ENCODE measurements at regions not wholly inside any gene's neighbourhood (a gene's known extent, or its start where the extent isn't known, plus 50 kb on each side); places are given as distances from the start of the nearest gene placed in this dataset.

DNA sequence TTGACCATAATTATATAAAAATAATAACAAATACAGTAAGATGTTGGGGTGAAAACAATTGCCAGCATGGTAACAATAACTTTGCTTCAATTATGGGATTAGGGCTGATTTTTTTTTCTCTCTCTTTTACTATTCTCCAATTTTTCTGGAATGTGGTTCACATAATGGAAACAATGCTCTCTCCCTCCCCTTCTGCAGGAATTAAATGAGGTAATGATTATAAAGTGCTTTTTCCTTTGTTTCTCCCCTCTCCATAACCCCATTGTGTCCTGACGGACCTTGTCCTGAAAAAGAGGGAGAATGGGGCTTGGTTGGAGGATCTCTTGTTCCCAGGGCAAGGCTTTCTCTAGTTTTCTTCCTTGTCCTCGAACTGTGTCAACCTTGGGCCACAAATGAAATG is 234.0 kb upstream of the ZNF32 start:
- Mint-ChIP-seq H3K4me1 (ENCODE audit: low read depth) (no peaks in the 10 kb centered on the region), H3K36me3 (ENCODE audit: low read depth) (no peaks in the 10 kb centered on the region), H3K9me3 (no peaks in the 10 kb centered on the region), H3K4me3 (no peak overlapping the region), H3K27me3 (ENCODE audit: low read depth) (no peaks in the 10 kb centered on the region), H3K27ac (no peak overlapping the region)
- intact Hi-C loops (cut with micrococcal nuclease): no loop called here
- CTCF ChIA-PET: no interaction called here
- no peak for DNase-seq

DNA sequence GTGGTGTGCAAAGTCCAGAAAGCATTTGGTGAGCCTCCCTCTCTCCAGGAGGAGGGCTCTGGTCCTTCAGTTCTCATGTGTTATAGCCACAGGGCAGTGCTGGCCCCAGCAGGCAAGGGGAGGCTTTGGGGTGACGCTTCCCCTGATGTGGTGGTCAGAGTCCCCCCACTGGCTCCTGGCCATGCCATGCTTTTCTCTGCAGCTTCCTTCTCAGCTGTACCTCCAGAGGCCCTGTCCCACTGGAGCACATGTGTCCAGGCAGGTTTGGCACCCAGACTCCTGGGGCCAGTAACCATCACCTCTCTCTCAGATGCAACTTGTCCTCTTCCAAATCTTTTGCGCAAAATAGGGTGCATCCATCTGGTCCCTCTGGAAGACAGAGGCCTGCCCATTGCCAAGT is 233.0 kb upstream of the ZNF32 start:
- Mint-ChIP-seq H3K27me3 (ENCODE audit: low read depth) (no peaks in the 10 kb centered on the region), H3K4me3 (no peak overlapping the region), H3K27ac (no peak overlapping the region), H3K4me1 (ENCODE audit: low read depth) (no peaks in the 10 kb centered on the region), H3K36me3 (ENCODE audit: low read depth) (no peaks in the 10 kb centered on the region), H3K9me3 (no peaks in the 10 kb centered on the region)
- intact Hi-C loops (cut with micrococcal nuclease): no loop called here
- no peak for DNase-seq
- CTCF ChIA-PET: no interaction called here

DNA sequence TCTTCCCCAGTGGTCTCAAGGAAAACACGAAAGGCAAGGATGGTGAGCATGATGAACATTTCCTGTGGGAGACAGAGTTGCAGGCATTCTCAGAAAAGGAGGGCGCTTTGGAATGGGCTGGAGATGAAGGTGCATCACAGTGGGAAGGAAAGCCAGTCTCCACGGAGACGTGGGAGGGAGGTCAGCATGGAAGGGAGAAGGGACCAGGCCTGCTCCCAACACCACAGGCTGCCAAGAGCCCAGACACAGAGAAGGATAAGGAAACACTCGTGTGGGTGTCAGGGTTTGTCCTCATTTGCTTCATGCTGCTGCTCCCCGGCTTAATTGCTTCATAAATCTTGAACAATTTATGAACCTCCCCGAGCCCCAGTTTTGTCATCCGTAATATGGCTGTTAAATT is 231.5 kb upstream of the ZNF32 start:
- H3K27me3 Mint-ChIP-seq (ENCODE audit: low read depth): no peaks in the 10 kb centered on the region
- CTCF ChIA-PET: no interaction called here
- H3K4me1 Mint-ChIP-seq (ENCODE audit: low read depth): no peaks in the 10 kb centered on the region
- no peak overlapping the region for H3K27ac Mint-ChIP-seq
- no peaks in the 10 kb centered on the region for H3K9me3 Mint-ChIP-seq
- no peaks in the 10 kb centered on the region for H3K36me3 Mint-ChIP-seq (ENCODE audit: low read depth)
- H3K4me3 Mint-ChIP-seq: no peak overlapping the region
- DNase-seq: no peak
- intact Hi-C loops (cut with micrococcal nuclease): no loop called here

DNA sequence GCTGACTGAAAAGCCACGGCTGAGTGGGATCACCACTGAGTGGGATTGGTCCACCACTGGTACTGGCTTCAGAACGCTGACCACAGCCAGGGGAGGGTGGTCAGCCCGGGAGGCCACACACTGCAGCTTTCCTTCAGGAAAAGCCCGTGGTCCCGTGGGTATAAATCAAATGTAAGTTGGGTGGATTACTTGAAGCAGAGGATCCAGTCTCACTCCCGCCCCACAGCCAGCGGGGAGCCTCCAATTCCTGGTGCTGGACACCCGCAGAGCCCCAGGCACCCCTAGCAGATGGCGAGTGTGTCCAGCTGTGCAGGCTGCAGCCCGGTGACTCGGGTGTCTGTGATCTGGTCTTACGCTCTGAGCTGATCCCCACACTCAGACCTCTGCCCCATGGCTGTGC is 231.1 kb upstream of the ZNF32 start:
- intact Hi-C loops (cut with micrococcal nuclease): no loop called here
- DNase-seq: no peak
- CTCF ChIA-PET: no interaction called here
- H3K4me1 Mint-ChIP-seq (ENCODE audit: low read depth): no peaks in the 10 kb centered on the region
- no peak overlapping the region for H3K4me3 Mint-ChIP-seq
- no peak overlapping the region for H3K27ac Mint-ChIP-seq
- H3K9me3 Mint-ChIP-seq: no peaks in the 10 kb centered on the region
- no peaks in the 10 kb centered on the region for H3K36me3 Mint-ChIP-seq (ENCODE audit: low read depth)
- no peaks in the 10 kb centered on the region for H3K27me3 Mint-ChIP-seq (ENCODE audit: low read depth)

DNA sequence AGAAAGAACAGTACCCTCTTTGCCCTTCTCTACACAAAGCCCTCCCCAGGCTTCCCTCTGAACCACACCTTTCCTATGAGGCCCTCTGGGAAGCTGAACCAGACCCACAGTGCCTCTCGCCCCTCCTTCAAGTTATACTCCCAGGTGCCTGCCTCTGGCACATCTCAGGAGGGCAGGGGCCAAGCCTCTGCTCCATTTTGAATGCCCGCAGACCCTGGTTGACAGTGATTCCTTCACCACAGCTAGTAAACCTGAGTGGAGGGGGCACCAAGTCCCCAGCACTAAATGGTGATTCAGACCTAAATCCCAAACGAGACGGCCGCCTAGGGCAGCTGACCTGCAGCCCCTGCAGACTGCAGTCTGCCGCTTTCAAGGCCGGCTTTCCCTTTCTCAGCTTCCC is 230.5 kb upstream of the ZNF32 start:
- Mint-ChIP-seq H3K27ac (no peak overlapping the region), H3K4me3 (no peak overlapping the region), H3K36me3 (ENCODE audit: low read depth) (no peaks in the 10 kb centered on the region), H3K27me3 (ENCODE audit: low read depth) (no peaks in the 10 kb centered on the region), H3K9me3 (no peaks in the 10 kb centered on the region), H3K4me1 (ENCODE audit: low read depth) (no peaks in the 10 kb centered on the region)
- intact Hi-C loops (cut with micrococcal nuclease): no loop called here
- CTCF ChIA-PET: interaction anchor here (0.6 kb wide), 1 partner anchor 1063 kb away, joined by 4 read pairs; no protein-coding TSS in a partner anchor
- no peak for DNase-seq

DNA sequence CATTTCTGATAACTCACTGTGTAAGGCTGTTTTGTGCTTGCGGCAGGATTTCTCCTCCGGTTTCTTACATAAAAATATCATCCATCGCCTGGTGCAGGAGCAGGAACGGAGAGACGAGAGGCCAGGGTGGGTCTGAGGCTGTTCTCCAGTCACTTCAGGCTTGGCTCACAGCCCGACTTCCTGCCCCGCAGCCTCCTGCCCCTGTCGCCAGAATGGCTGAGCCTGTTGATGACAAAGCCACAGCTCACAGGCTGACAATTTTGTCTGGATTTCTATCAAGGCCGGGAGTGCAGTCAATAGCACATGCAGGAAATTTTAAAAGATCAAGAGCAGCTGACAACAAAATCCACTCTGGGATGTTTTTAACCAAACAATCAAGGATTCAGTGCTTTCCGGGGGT is 229.7 kb upstream of the ZNF32 start:
- Mint-ChIP-seq H3K4me1 (ENCODE audit: low read depth) (no peaks in the 10 kb centered on the region), H3K9me3 (no peaks in the 10 kb centered on the region), H3K27me3 (ENCODE audit: low read depth) (no peaks in the 10 kb centered on the region), H3K36me3 (ENCODE audit: low read depth) (no peaks in the 10 kb centered on the region), H3K27ac (no peak overlapping the region), H3K4me3 (no peak overlapping the region)
- intact Hi-C loops (cut with micrococcal nuclease): no loop called here
- no peak for DNase-seq
- CTCF ChIA-PET: no interaction called here

DNA sequence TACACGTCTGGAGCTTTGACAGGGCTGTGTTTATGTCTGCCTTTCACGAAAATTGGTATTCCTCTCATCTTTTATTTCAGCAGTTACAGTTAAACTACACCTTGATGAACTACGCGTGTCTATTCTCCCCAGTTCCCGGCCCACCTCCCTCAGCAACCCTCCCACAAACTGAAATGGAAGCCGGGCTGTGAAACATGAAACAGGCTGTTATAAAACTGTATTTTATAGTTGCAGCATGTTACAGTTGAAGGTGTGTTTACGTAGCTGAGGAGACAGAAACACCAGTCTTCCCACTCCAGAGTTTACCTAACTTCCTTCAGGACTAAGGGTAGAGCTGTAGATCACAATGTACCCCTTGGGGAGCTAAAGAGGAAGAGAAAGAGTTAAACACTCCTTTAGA is 228.3 kb upstream of the ZNF32 start:
- DNase-seq: no peak
- no peaks in the 10 kb centered on the region for H3K27me3 Mint-ChIP-seq (ENCODE audit: low read depth)
- no peaks in the 10 kb centered on the region for H3K36me3 Mint-ChIP-seq (ENCODE audit: low read depth)
- intact Hi-C loops (cut with micrococcal nuclease): no loop called here
- no peaks in the 10 kb centered on the region for H3K4me1 Mint-ChIP-seq (ENCODE audit: low read depth)
- no peak overlapping the region for H3K4me3 Mint-ChIP-seq
- no peak overlapping the region for H3K27ac Mint-ChIP-seq
- no peaks in the 10 kb centered on the region for H3K9me3 Mint-ChIP-seq
- CTCF ChIA-PET: no interaction called here

DNA sequence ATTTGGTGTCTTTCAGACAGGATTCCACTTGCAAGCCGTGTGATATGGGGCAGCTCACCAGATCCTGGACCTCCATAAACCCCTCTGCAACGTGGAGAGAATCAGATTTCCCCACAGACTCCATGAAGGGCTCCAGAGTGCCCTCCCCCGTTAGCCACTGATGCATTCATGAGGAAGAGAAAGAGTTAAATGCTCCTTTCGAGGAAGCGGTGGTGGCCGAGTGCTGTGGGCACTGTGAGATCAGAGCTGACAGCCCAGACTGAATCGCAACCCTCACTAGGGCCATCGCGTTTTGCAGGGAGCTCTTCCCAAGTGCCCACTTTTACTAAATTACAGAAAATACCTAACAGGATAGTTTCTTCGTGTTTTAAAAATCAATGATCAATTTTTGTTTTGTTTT is 226.3 kb upstream of the ZNF32 start:
- no peaks in the 10 kb centered on the region for H3K36me3 Mint-ChIP-seq (ENCODE audit: low read depth)
- H3K4me3 Mint-ChIP-seq: no peak overlapping the region
- CTCF ChIA-PET: interaction anchor here (1.2 kb wide), 1 partner anchor 161 kb away, joined by 5 read pairs; no protein-coding TSS in a partner anchor
- H3K9me3 Mint-ChIP-seq: no peaks in the 10 kb centered on the region
- H3K27ac Mint-ChIP-seq: no peak overlapping the region
- H3K4me1 Mint-ChIP-seq (ENCODE audit: low read depth): no peaks in the 10 kb centered on the region
- DNase-seq: no peak
- intact Hi-C loops (cut with micrococcal nuclease): no loop called here
- H3K27me3 Mint-ChIP-seq (ENCODE audit: low read depth): no peaks in the 10 kb centered on the region

DNA sequence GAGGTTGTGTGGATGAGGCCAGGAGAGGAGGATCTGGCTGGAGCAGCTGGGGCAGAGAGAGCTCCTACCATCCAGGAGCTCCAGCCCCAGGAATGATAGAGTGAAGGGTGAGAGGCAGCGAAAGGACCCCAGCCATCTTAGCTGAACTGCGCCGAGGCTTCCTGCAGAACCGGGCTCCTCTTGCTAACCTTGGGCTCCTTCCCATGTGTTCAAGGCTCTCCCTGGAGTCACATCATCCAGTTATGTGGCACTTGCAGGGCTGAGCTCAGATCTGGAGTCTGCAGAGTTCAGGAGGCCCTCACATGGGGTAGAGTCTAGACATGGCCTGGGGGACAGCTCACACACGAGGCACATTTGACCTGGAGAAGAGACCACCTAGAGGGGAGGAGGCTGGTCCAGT is 225.0 kb upstream of the ZNF32 start:
- no peaks in the 10 kb centered on the region for H3K27me3 Mint-ChIP-seq (ENCODE audit: low read depth)
- H3K27ac Mint-ChIP-seq: no peak overlapping the region
- CTCF ChIA-PET: no interaction called here
- H3K36me3 Mint-ChIP-seq (ENCODE audit: low read depth): no peaks in the 10 kb centered on the region
- intact Hi-C loops (cut with micrococcal nuclease): no loop called here
- no peak for DNase-seq
- H3K4me1 Mint-ChIP-seq (ENCODE audit: low read depth): no peaks in the 10 kb centered on the region
- H3K4me3 Mint-ChIP-seq: no peak overlapping the region
- no peaks in the 10 kb centered on the region for H3K9me3 Mint-ChIP-seq

DNA sequence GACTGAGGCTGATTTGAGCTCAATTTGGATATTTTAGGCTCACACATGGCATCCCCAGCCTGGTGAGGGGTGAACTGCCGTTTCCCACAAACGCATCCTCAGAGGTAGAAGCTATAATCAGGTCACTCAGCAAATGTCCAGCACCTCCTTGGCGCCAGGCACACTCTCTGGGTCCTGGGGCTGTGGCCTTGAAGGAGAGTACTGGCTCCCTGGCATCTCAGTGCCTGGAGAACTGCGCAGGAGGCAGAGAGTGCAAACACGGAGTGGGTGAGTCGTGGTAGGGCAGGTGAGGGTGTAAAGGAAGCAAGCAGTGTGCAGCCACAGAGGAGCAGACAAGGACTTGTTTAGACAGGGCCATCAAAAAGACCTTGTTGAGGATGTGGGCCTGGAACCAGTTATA is 224.0 kb upstream of the ZNF32 start:
- H3K36me3 Mint-ChIP-seq (ENCODE audit: low read depth): no peaks in the 10 kb centered on the region
- no peaks in the 10 kb centered on the region for H3K27me3 Mint-ChIP-seq (ENCODE audit: low read depth)
- no peaks in the 10 kb centered on the region for H3K9me3 Mint-ChIP-seq
- DNase-seq: no peak
- no peak overlapping the region for H3K27ac Mint-ChIP-seq
- CTCF ChIA-PET: interaction anchor here (1.2 kb wide), 1 partner anchor 183 kb away, joined by 3 read pairs; no protein-coding TSS in a partner anchor
- no peak overlapping the region for H3K4me3 Mint-ChIP-seq
- no peaks in the 10 kb centered on the region for H3K4me1 Mint-ChIP-seq (ENCODE audit: low read depth)
- intact Hi-C loops (cut with micrococcal nuclease): no loop called here

DNA sequence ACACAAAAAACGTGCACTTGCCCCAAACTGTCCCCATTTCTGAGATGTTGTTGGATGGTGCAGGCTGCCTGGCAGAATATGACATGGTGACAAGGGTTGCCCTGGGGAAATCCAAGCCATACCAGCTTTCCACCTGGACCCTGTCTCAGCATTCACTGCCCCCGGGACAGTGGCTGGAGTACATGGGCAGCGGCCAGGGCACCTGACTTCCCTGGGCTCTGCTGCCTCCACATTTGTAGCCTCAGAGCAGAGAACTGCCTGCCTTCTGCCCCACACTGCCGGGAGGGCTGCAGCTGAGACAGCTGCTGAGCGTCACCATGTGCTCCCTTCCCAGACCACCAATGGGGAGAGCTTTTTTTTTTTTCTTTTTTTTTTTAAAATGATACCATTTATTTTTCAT is 222.9 kb upstream of the ZNF32 start:
- no peak for DNase-seq
- intact Hi-C loops (cut with micrococcal nuclease): no loop called here
- no peaks in the 10 kb centered on the region for H3K4me1 Mint-ChIP-seq (ENCODE audit: low read depth)
- no peak overlapping the region for H3K27ac Mint-ChIP-seq
- CTCF ChIA-PET: interaction anchor here (0.6 kb wide), 2 partner anchors 10 to 363 kb away, joined by 3 read pairs; no protein-coding TSS in a partner anchor
- no peaks in the 10 kb centered on the region for H3K9me3 Mint-ChIP-seq
- H3K4me3 Mint-ChIP-seq: no peak overlapping the region
- no peaks in the 10 kb centered on the region for H3K27me3 Mint-ChIP-seq (ENCODE audit: low read depth)
- H3K36me3 Mint-ChIP-seq (ENCODE audit: low read depth): no peaks in the 10 kb centered on the region

DNA sequence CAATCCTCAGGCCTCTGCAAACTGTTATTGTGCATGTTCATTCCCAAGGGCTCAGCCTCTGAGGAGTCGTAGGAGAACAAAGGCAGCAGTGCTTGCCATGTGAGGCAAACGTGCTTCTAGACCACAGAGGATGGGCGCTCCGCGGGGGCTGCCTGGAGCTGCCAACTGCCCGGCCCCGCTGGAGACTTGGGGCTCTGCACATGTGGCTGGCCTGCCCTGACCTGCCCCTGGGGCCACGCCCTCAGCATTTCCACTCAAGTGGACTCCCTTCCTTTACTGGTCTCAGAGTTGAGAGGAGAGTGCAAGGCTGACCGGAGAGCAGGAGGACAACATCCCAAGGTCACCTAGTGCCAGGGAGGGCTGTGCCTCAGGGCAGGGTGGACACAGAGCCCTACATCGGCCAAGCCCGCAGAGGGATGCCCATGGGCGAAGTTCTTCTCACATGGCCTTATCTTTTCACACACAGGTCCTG is 222.3 kb upstream of the ZNF32 start:
- no peaks in the 10 kb centered on the region for H3K4me1 Mint-ChIP-seq (ENCODE audit: low read depth)
- no peaks in the 10 kb centered on the region for H3K9me3 Mint-ChIP-seq
- H3K4me3 Mint-ChIP-seq: no peak overlapping the region
- intact Hi-C loops (cut with micrococcal nuclease): no loop called here
- H3K27ac Mint-ChIP-seq: no peak overlapping the region
- DNase-seq: no peak
- H3K36me3 Mint-ChIP-seq (ENCODE audit: low read depth): no peaks in the 10 kb centered on the region
- no peaks in the 10 kb centered on the region for H3K27me3 Mint-ChIP-seq (ENCODE audit: low read depth)
- CTCF ChIA-PET: interaction anchor here (0.6 kb wide), 2 partner anchors 9 to 362 kb away, joined by 3 read pairs; no protein-coding TSS in a partner anchor

DNA sequence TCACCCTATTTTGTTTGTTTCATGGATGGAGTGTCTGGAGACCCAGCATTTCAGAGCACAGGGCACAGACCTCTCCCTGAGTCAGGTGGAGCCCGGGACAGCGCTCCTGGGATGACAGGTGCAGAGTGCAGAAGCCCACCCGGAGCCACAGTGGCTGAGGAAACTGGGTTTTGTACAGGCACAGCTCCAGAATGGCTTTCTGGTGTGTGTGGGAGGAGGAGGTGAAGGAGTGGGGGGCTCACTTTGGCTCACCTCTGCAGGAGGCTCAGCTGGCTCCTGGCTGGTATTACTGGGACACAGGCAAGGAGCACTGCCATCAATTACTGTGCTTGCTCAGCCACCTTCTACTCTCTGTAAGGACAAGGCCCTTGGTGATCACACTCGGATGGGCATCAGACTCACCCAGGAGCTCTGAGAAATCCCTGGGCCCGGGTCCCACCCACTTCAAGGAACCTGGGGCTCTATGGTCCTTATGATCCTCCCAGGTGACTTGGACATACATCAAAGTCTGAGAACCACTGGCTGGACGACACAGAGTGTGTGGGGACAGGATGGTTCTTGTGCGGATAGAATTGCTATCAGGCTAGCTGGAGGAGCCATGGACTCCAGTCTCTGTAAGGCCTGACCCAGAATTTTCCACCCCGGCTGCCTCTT is 221.1 kb upstream of the ZNF32 start:
- intact Hi-C loops (cut with micrococcal nuclease): no loop called here
- no peaks in the 10 kb centered on the region for H3K9me3 Mint-ChIP-seq
- no peak for DNase-seq
- H3K4me1 Mint-ChIP-seq (ENCODE audit: low read depth): no peaks in the 10 kb centered on the region
- H3K4me3 Mint-ChIP-seq: no peak overlapping the region
- no peaks in the 10 kb centered on the region for H3K36me3 Mint-ChIP-seq (ENCODE audit: low read depth)
- no peaks in the 10 kb centered on the region for H3K27me3 Mint-ChIP-seq (ENCODE audit: low read depth)
- no peak overlapping the region for H3K27ac Mint-ChIP-seq
- CTCF ChIA-PET: no interaction called here

All from activated naive CD4-positive, alpha-beta T cell treated with anti-CD3 and anti-CD28 coated beads for 36 hours (primary cell).